Natural killer cell treated with Interleukin-12 subunit alpha and Interleukin-12 subunit beta and Interleukin-15 and Interleukin-18, amount 100 ng/mL, for 72 hours (primary cell): ENCODE measurements at regions not wholly inside any gene's neighbourhood (a gene's known extent, or its start where the extent isn't known, plus 50 kb on each side); places are given as distances from the start of the nearest gene placed in this dataset.
"Not testable (repeated sequence)": the region's sequence is repeated elsewhere in the genome, so short reads cannot be mapped to it uniquely, and the experiment has no call there.

Experiments used
- ATAC-seq, 2 donors: fragments of 150-1000 bp; cut with Tn5 transposase in 1 of 2; sonication (Bioruptor Pico), chemical (Tn5 transposase) in 1 of 2; 2 replicates each; pipeline ENCODE4 v1.10.0; 2021
- DNase-seq: peaks from one replicate; pipeline ENCODE4 v3.0.0; 2022; ENCODE audit warnings: low spot score
- H3K27ac Mint-ChIP-seq, 2 donors: 1 replicate in 1 of 2; 2 replicates in 1 of 2; pipeline ENCODE4 v1.8.0; 2022; ENCODE audit warnings: mixed read lengths in 2 of 2, mild to moderate bottlenecking in 1 of 2, moderate library complexity in 1 of 2
- H3K27me3 Mint-ChIP-seq, 2 donors: 1 replicate in 1 of 2; 2 replicates in 1 of 2; pipeline ENCODE4 v1.8.0; 2022; ENCODE audit warnings: mixed read lengths in 2 of 2
- H3K36me3 Mint-ChIP-seq: one replicate; pipeline ENCODE4 v1.8.0; 2022; ENCODE audit warnings: mixed read lengths
- H3K4me1 Mint-ChIP-seq, 2 donors: 1 replicate in 1 of 2; 2 replicates in 1 of 2; pipeline ENCODE4 v1.8.0; 2022; ENCODE audit warnings: low read depth in 2 of 2, mixed read lengths in 2 of 2, mild to moderate bottlenecking in 1 of 2
- H3K4me3 Mint-ChIP-seq: one replicate; pipeline ENCODE4 v1.8.0; 2022; ENCODE audit warnings: mixed read lengths
- H3K9me3 Mint-ChIP-seq: 2 replicates; pipeline ENCODE4 v1.8.0; 2022; ENCODE audit warnings: mixed read lengths

DNA sequence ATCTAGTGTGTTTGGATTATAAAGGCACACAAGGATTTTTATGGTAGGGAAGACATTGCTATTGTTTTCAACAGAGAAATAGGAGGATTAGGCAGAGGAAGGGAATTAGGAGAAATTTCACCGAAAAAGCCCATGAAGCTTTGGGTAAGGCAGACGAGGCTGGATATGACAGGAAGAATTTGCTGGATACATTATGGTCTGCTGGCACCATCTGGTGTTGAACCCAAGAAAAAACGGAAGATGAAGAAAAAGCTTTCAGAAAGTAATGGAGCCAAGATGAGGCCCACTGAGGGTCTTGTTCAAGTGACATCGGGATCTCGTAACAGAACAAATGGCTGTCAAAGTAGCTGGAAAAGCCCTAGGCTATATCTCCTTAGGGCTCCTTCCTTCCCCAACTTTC lies 56.5 kb downstream of the OR2J2 start:
- Mint-ChIP-seq H3K36me3 (no peaks in the 10 kb centered on the region), H3K27me3 (peaks cover 27 to 56% of the 10 kb centered on the region in 2 donors), H3K9me3 (no peaks in the 10 kb centered on the region), H3K4me3 (no peak overlapping the region), H3K4me1 (no peaks in the 10 kb centered on the region), H3K27ac (no peak overlapping the region)
- DNase-seq (no peak), ATAC-seq (no peak)

- DNase-seq: no peak
- Mint-ChIP-seq H3K36me3 (no peaks in the 10 kb centered on the region), H3K9me3 (no peaks in the 10 kb centered on the region), H3K4me3 (no peak overlapping the region), H3K4me1 (no peaks in the 10 kb centered on the region), H3K27me3 (peaks cover 29 to 50% of the 10 kb centered on the region in 2 donors), H3K27ac (no peak overlapping the region)
- ATAC-seq: no peak
These were observed 60.0 kb downstream of the OR2J2 start for GRCh38 chr6:29230666-29231065.

DNA sequence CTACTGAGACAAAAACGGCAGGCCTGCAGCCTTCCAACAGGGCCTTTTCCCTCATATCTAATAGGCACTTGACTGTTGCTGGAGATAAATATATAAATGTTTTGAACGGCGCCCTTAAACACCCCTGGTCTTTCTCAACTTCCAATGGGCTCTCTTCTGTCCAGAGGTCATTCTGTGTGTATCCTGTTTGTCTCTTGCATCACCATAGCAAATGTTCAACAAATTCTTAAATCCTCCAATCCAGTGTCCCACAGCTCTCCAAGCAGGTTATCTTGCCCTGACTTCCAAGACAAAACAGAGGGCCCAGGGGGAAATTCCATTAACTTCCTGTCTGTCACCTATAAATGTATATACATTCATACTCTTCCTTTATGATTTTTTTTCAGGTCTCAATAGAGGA lies 62.0 kb downstream of the OR2J2 start:
- no peak overlapping the region for H3K27ac Mint-ChIP-seq
- ATAC-seq (no peak), DNase-seq (no peak)
- no peaks in the 10 kb centered on the region for H3K36me3 Mint-ChIP-seq
- peaks cover 19 to 42% of the 10 kb centered on the region in 2 donors for H3K27me3 Mint-ChIP-seq
- H3K4me3 Mint-ChIP-seq: no peak overlapping the region
- no peaks in the 10 kb centered on the region for H3K9me3 Mint-ChIP-seq
- H3K4me1 Mint-ChIP-seq: no peaks in the 10 kb centered on the region

GRCh38 chr6:29236060-29236459 lies 65.4 kb downstream of the OR2J2 start:
- Mint-ChIP-seq H3K4me3 (no peak overlapping the region), H3K4me1 (no peaks in the 10 kb centered on the region), H3K27ac (no peak overlapping the region), H3K36me3 (no peaks in the 10 kb centered on the region), H3K27me3 (peaks cover 17 to 50% of the 10 kb centered on the region in 2 donors), H3K9me3 (peaks cover 3% of the 10 kb centered on the region)
- no peak for ATAC-seq
- no peak for DNase-seq

DNA sequence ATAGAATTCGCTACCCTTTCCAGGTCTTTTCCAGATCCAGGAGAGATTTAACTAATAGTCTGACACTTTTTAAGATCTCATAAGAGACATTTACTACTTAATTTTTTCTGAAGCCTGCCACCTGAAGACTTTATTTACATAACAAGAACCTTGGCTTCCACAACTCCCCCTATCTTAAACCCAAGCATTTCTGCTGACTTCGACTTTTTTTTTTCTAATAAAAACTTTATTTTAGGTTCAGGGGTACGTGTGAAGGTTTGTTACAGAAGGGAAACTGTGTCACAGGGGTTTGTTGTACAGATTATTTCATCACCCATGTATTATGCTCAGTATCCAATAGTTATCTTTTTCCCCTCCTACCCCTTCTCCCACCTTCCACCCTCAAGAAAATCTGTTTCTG lies 64.9 kb upstream of the OR14J1 start:
- H3K4me3 Mint-ChIP-seq: no peak overlapping the region
- peaks cover under 1% of the 10 kb centered on the region for H3K36me3 Mint-ChIP-seq
- ATAC-seq: no peak
- peaks cover 15 to 49% of the 10 kb centered on the region in 2 donors for H3K27me3 Mint-ChIP-seq
- H3K27ac Mint-ChIP-seq: no peak overlapping the region
- no peak for DNase-seq
- no peaks in the 10 kb centered on the region for H3K4me1 Mint-ChIP-seq
- H3K9me3 Mint-ChIP-seq: peaks cover 3% of the 10 kb centered on the region

DNA sequence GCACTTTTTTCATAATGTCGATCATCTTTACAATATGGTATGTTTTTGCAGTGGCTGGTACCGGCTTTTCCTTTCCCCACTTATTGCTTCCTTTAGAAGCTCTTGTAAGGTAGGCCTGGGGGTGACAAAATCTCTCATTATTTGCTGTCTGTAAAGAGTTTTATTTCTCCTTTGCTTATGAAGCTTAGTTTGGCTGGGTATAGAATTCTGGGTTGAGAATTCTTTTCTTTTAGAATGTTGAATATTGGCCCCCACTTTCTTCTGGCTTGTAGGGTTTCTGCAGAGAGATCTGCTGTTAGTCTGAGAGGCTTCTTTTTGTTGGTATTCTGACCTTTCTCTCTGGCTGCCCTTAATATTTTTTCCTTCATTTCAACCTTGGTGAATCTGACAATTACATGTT lies 58.5 kb upstream of the OR14J1 start:
- ATAC-seq, H3K27ac Mint-ChIP-seq, H3K4me3 Mint-ChIP-seq, DNase-seq, H3K4me1 Mint-ChIP-seq: not testable (repeated sequence)
- peaks cover 22 to 75% of the 10 kb centered on the region in 2 donors for H3K27me3 Mint-ChIP-seq
- H3K36me3 Mint-ChIP-seq: peaks cover 23% of the 10 kb centered on the region
- peaks cover 39% of the 10 kb centered on the region for H3K9me3 Mint-ChIP-seq
